Neural cell (in vitro differentiated cells): ENCODE measurements at regions not wholly inside any gene's neighbourhood (a gene's known extent, or its start where the extent isn't known, plus 50 kb on each side); places are given as distances from the start of the nearest gene placed in this dataset.

Experiments
- H2AFZ ChIP-seq: fragments of 200-600, 300-800 bp; sonication (generic), shearing (Covaris generic); 2 replicates; pipeline ENCODE4 v1.6.0; 2014; ENCODE audit warnings: low read depth, mild to moderate bottlenecking, antibody characterized with exemption, low read length, moderate library complexity
- H3F3A ChIP-seq: fragments of 200-600 bp; shearing (Covaris generic); 2 replicates; pipeline ENCODE4 v1.6.1; 2016; ENCODE audit warnings: mild to moderate bottlenecking, moderate library complexity, mixed read lengths, antibody characterized with exemption, low read length; ENCODE audit not compliant: insufficient read depth, poor library complexity, severe bottlenecking
- H3K27ac ChIP-seq: fragments of 200-600, 300-800 bp; sonication (generic), shearing (Covaris generic); 2 replicates; pipeline ENCODE4 v1.5.1; 2014; ENCODE audit warnings: mild to moderate bottlenecking, low read length, moderate library complexity
- H3K27me3 ChIP-seq: fragments of 300-800, 200-600 bp; sonication (generic), shearing (Covaris generic); 2 replicates; pipeline ENCODE4 v1.6.0; 2014; ENCODE audit warnings: mild to moderate bottlenecking, low read depth, low read length, moderate library complexity; ENCODE audit not compliant: insufficient read depth
- H3K36me3 ChIP-seq: fragments of 300-800, 200-600 bp; sonication (generic), shearing (Covaris generic); 2 replicates; pipeline ENCODE4 v1.5.1; 2014; ENCODE audit warnings: mild to moderate bottlenecking, antibody characterized with exemption, low read length, moderate library complexity; ENCODE audit not compliant: insufficient read depth
- H3K4me2 ChIP-seq: fragments of 300-800, 200-600 bp; sonication (generic), shearing (Covaris generic); 2 replicates; pipeline ENCODE4 v1.6.0; 2014; ENCODE audit warnings: mild to moderate bottlenecking, low read length
- H3K4me3 ChIP-seq: fragments of 300-800, 200-600 bp; sonication (generic), shearing (Covaris generic); 2 replicates; pipeline ENCODE4 v1.5.1; 2014; ENCODE audit warnings: mild to moderate bottlenecking, low read length, moderate library complexity
- H3K79me2 ChIP-seq: fragments of 200-600 bp; shearing (Covaris generic); replicated peaks from 2 replicates; pipeline ENCODE4 v1.6.0; 2014; ENCODE audit warnings: mild to moderate bottlenecking, low read length, moderate library complexity; ENCODE audit not compliant: insufficient read depth
- H3K9ac ChIP-seq: fragments of 300-800, 200-600 bp; sonication (generic), shearing (Covaris generic); 2 replicates; pipeline ENCODE4 v1.6.1; 2016; ENCODE audit warnings: mild to moderate bottlenecking, low read length, mixed read lengths
- H3K9me2 ChIP-seq: fragments of 200-600 bp; shearing (Covaris generic); 2 replicates; pipeline ENCODE4 v1.6.1; 2016; ENCODE audit warnings: mild to moderate bottlenecking, low read length, mixed read lengths; ENCODE audit not compliant: insufficient read depth
- H3K9me3 ChIP-seq: fragments of 200-600, 300-800 bp; sonication (generic), shearing (Covaris generic); 2 replicates; pipeline ENCODE4 v1.6.1; 2016; ENCODE audit warnings: mild to moderate bottlenecking, mixed run types, low read length, moderate library complexity, mixed read lengths
- H4K20me1 ChIP-seq: fragments of 200-600 bp; shearing (Covaris generic); 2 replicates; pipeline ENCODE4 v1.6.1; 2016; ENCODE audit warnings: mild to moderate bottlenecking, mixed run types; ENCODE audit not compliant: insufficient read depth
- EP300 ChIP-seq: fragments of 450-650 bp; conservative IDR thresholded peaks from 2 replicates; pipeline ENCODE4 v1.6.1; 2014; ENCODE audit warnings: antibody characterized with exemption, mild to moderate bottlenecking, moderate library complexity; ENCODE audit not compliant: poor library complexity, severe bottlenecking
- EZH2 ChIP-seq: fragments of 200-600, 300-800 bp; shearing (Covaris generic), sonication (generic); IDR thresholded peaks from 2 replicates; pipeline ENCODE4 v1.6.1; 2014; ENCODE audit warnings: antibody characterized with exemption, low read length, borderline replicate concordance, mild to moderate bottlenecking; ENCODE audit not compliant: insufficient read depth, poor library complexity, severe bottlenecking
- MXI1 ChIP-seq: fragments of 450-650 bp; conservative IDR thresholded peaks from 2 replicates; pipeline ENCODE4 v1.6.1; 2014; ENCODE audit warnings: antibody characterized with exemption, mild to moderate bottlenecking; ENCODE audit not compliant: poor library complexity, severe bottlenecking
- POLR2AphosphoS5 ChIP-seq: IDR thresholded peaks from 2 replicates; pipeline ENCODE4 v1.6.1; 2012
- RAD21 ChIP-seq: fragments of 450-650 bp; conservative IDR thresholded peaks from 2 replicates; pipeline ENCODE4 v1.6.1; 2014; ENCODE audit warnings: antibody characterized with exemption, mild to moderate bottlenecking, moderate library complexity
- REST ChIP-seq: IDR thresholded peaks from 2 replicates; pipeline ENCODE4 v1.6.1; 2012; ENCODE audit warnings: borderline replicate concordance
- SMC3 ChIP-seq: fragments of 450-650 bp; conservative IDR thresholded peaks from 2 replicates; pipeline ENCODE4 v1.6.1; 2014; ENCODE audit warnings: antibody characterized with exemption, mild to moderate bottlenecking, moderate library complexity; ENCODE audit not compliant: poor library complexity
- TAF1 ChIP-seq: IDR thresholded peaks from 2 replicates; pipeline ENCODE4 v1.6.1; 2012; ENCODE audit warnings: low read depth
- TF ChIP-seq, protein P1 (sequence below): fragments of 450-650 bp; IDR thresholded peaks from 2 replicates; pipeline ENCODE4 v1.5.1; 2014; ENCODE audit warnings: antibody characterized with exemption, mild to moderate bottlenecking, moderate library complexity; ENCODE audit not compliant: poor library complexity, severe bottlenecking

GRCh38 chr3:187931101-187931500, 185.8 kb upstream of the BCL6 start:
- Histone ChIP-seq H3K27ac (no peak overlapping the region), H3K79me2 (no peaks in the 10 kb centered on the region), H3K9me3 (no peaks in the 10 kb centered on the region), H3K4me2 (no peak overlapping the region), H3K4me3 (no peak overlapping the region), H3K9me2 (no peaks in the 10 kb centered on the region), H3K9ac (no peak overlapping the region), H4K20me1 (no peaks in the 10 kb centered on the region), H3K27me3 (no peaks in the 10 kb centered on the region), H3F3A (no peaks in the 10 kb centered on the region), H2AFZ (no peak overlapping the region), H3K36me3 (no peaks in the 10 kb centered on the region)
- no peak for TF ChIP-seq SMC3
- no peak for TF ChIP-seq TAF1
- TF ChIP-seq POLR2AphosphoS5: no peak
- TF ChIP-seq EZH2: no peak
- TF ChIP-seq EP300: no peak
- TF ChIP-seq MXI1: no peak
- TF ChIP-seq, protein P1, sequence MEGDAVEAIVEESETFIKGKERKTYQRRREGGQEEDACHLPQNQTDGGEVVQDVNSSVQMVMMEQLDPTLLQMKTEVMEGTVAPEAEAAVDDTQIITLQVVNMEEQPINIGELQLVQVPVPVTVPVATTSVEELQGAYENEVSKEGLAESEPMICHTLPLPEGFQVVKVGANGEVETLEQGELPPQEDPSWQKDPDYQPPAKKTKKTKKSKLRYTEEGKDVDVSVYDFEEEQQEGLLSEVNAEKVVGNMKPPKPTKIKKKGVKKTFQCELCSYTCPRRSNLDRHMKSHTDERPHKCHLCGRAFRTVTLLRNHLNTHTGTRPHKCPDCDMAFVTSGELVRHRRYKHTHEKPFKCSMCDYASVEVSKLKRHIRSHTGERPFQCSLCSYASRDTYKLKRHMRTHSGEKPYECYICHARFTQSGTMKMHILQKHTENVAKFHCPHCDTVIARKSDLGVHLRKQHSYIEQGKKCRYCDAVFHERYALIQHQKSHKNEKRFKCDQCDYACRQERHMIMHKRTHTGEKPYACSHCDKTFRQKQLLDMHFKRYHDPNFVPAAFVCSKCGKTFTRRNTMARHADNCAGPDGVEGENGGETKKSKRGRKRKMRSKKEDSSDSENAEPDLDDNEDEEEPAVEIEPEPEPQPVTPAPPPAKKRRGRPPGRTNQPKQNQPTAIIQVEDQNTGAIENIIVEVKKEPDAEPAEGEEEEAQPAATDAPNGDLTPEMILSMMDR: no peak
- TF ChIP-seq RAD21: no peak
- no peak for TF ChIP-seq REST

- Histone ChIP-seq H3F3A (no peaks in the 10 kb centered on the region), H3K27me3 (no peaks in the 10 kb centered on the region), H2AFZ (no peak overlapping the region), H3K4me2 (no peak overlapping the region), H3K9me2 (no peaks in the 10 kb centered on the region), H3K4me3 (no peak overlapping the region), H3K27ac (no peak overlapping the region), H3K9ac (no peak overlapping the region), H4K20me1 (no peaks in the 10 kb centered on the region), H3K36me3 (no peaks in the 10 kb centered on the region), H3K9me3 (no peaks in the 10 kb centered on the region), H3K79me2 (no peaks in the 10 kb centered on the region)
- TF ChIP-seq SMC3: no peak
- TF ChIP-seq RAD21: no peak
- no peak for TF ChIP-seq EZH2
- TF ChIP-seq POLR2AphosphoS5: no peak
- TF ChIP-seq REST: no peak
- TF ChIP-seq TAF1: no peak
- TF ChIP-seq, protein P1: no peak
- no peak for TF ChIP-seq MXI1
- TF ChIP-seq EP300: no peak
Observed at GRCh38 chr3:187931770-187932278, 186.6 kb upstream of the BCL6 start.
